IPS DF 19.7 (cell line): ENCODE measurements at regions not wholly inside any gene's neighbourhood (a gene's known extent, or its start where the extent isn't known, plus 50 kb on each side); places are given as distances from the start of the nearest gene placed in this dataset.

Experiments used
- DNase-seq: peaks from one replicate; pipeline ENCODE4 v3.0.0-alpha.2; 2013; ENCODE audit warnings: low read depth, low spot score

- DNase-seq: no peak
Measured at GRCh38 chr1:244341455-244342450, 110.0 kb downstream of the ADSS2 start.

- no peak for DNase-seq
Measured at GRCh38 chr1:244344001-244344400, 107.7 kb downstream of the ADSS2 start.

- DNase-seq: no peak
Measured at GRCh38 chr1:244346972-244347618, 104.6 kb downstream of the ADSS2 start.

GRCh38 chr1:244347942-244348341 is 103.8 kb downstream of the ADSS2 start:
- DNase-seq: no peak

- no peak for DNase-seq
Measured at GRCh38 chr1:244349103-244349531, 102.6 kb downstream of the ADSS2 start.

GRCh38 chr1:244349581-244350001 is 102.1 kb downstream of the ADSS2 start:
- DNase-seq: no peak

GRCh38 chr1:244350027-244350426 is 101.7 kb downstream of the ADSS2 start:
- DNase-seq: no peak

- no peak for DNase-seq
Measured at GRCh38 chr1:244352156-244352830, 99.4 kb downstream of the ADSS2 start.

GRCh38 chr1:244353551-244354091 is 98.1 kb downstream of the ADSS2 start:
- no peak for DNase-seq

- DNase-seq: no peak
Measured at GRCh38 chr1:244354810-244355278, 96.9 kb downstream of the ADSS2 start.

GRCh38 chr1:244356376-244356775 is 95.3 kb downstream of the ADSS2 start:
- DNase-seq: no peak
